ENCODE measurements at regions not wholly inside any gene's neighbourhood (a gene's known extent, or its start where the extent isn't known, plus 50 kb on each side); places are given as distances from the start of the nearest gene placed in this dataset.

- ChIA-PET POLR2A (no interaction called here), CTCF (no interaction called here)
- Mint-ChIP-seq H3K27me3 (ENCODE audit: insufficient read depth, unreplicated experiment) (peaks cover 76% of the 10 kb centered on the region), H3K9me3 (ENCODE audit: unreplicated experiment) (no peaks in the 10 kb centered on the region), H3K4me1 (ENCODE audit: insufficient read depth, unreplicated experiment) (no peaks in the 10 kb centered on the region), H3K36me3 (ENCODE audit: insufficient read depth, unreplicated experiment) (no peaks in the 10 kb centered on the region), H3K4me3 (ENCODE audit: unreplicated experiment) (no peak overlapping the region), H3K27ac (ENCODE audit: low read depth, unreplicated experiment) (no peak overlapping the region)
- TF ChIP-seq, protein P1, sequence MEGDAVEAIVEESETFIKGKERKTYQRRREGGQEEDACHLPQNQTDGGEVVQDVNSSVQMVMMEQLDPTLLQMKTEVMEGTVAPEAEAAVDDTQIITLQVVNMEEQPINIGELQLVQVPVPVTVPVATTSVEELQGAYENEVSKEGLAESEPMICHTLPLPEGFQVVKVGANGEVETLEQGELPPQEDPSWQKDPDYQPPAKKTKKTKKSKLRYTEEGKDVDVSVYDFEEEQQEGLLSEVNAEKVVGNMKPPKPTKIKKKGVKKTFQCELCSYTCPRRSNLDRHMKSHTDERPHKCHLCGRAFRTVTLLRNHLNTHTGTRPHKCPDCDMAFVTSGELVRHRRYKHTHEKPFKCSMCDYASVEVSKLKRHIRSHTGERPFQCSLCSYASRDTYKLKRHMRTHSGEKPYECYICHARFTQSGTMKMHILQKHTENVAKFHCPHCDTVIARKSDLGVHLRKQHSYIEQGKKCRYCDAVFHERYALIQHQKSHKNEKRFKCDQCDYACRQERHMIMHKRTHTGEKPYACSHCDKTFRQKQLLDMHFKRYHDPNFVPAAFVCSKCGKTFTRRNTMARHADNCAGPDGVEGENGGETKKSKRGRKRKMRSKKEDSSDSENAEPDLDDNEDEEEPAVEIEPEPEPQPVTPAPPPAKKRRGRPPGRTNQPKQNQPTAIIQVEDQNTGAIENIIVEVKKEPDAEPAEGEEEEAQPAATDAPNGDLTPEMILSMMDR (IDR thresholded peaks at IDR 0.05; ENCODE audit: unreplicated experiment) = no peak
- no TSS peak for BruUV-seq (replicated peaks)
- DNase-seq (ENCODE audit: unreplicated experiment) = no peak
- intact Hi-C loops (cut with micrococcal nuclease) = no loop called here
These were observed 189.6 kb upstream of the SFSWAP start for GRCh38 chr12:131521326-131521725.

GRCh38 chr12:131525795-131526508, 184.9 kb upstream of the SFSWAP start:
- intact Hi-C loops (cut with micrococcal nuclease) = no loop called here
- Mint-ChIP-seq H3K9me3 (ENCODE audit: unreplicated experiment) (no peaks in the 10 kb centered on the region), H3K4me3 (ENCODE audit: unreplicated experiment) (no peak overlapping the region), H3K27me3 (ENCODE audit: insufficient read depth, unreplicated experiment) (peaks cover 58% of the 10 kb centered on the region), H3K36me3 (ENCODE audit: insufficient read depth, unreplicated experiment) (peaks cover 6% of the 10 kb centered on the region), H3K4me1 (ENCODE audit: insufficient read depth, unreplicated experiment) (no peaks in the 10 kb centered on the region), H3K27ac (ENCODE audit: low read depth, unreplicated experiment) (no peak overlapping the region)
- no peak for DNase-seq (ENCODE audit: unreplicated experiment)
- ChIA-PET POLR2A (no interaction called here), CTCF (no interaction called here)
- no TSS peak for BruUV-seq (replicated peaks)
- TF ChIP-seq, protein P1 (IDR thresholded peaks at IDR 0.05; ENCODE audit: unreplicated experiment) = no peak

DNA sequence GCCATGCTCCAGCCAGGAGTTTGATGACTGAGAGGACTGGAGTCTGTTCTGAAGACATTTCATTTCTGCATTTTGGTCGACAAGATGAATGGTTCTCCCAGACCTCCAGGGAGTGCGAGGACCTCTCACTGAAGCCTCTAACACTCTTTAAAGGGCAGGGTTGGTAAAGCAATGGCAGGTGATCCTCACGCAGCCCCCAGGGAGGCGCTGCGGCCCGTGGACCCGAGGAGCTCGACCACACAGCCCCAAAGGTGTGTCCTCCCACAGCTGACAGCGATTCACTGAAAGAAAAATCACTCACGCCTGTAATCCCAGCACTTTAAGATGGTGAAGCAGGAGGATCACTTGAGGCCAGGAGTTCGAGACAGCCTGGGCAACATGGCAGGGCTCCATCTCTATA, 183.8 kb upstream of the SFSWAP start:
- Mint-ChIP-seq H3K36me3 (ENCODE audit: insufficient read depth, unreplicated experiment) (peaks cover 6% of the 10 kb centered on the region), H3K27me3 (ENCODE audit: insufficient read depth, unreplicated experiment) (peaks cover 58% of the 10 kb centered on the region), H3K4me3 (ENCODE audit: unreplicated experiment) (no peak overlapping the region), H3K4me1 (ENCODE audit: insufficient read depth, unreplicated experiment) (no peaks in the 10 kb centered on the region), H3K9me3 (ENCODE audit: unreplicated experiment) (no peaks in the 10 kb centered on the region), H3K27ac (ENCODE audit: low read depth, unreplicated experiment) (no peak overlapping the region)
- no TSS peak for BruUV-seq (replicated peaks)
- DNase-seq (ENCODE audit: unreplicated experiment) = no peak
- TF ChIP-seq, protein P1 (IDR thresholded peaks at IDR 0.05; ENCODE audit: unreplicated experiment) = no peak
- ChIA-PET CTCF (interaction anchor here (0.6 to 1.4 kb wide), 2 partner anchors 64 to 422 kb away, joined by 3 to 4 read pairs; no protein-coding TSS in a partner anchor), POLR2A (no interaction called here)
- intact Hi-C loops (cut with micrococcal nuclease) = no loop called here

DNA sequence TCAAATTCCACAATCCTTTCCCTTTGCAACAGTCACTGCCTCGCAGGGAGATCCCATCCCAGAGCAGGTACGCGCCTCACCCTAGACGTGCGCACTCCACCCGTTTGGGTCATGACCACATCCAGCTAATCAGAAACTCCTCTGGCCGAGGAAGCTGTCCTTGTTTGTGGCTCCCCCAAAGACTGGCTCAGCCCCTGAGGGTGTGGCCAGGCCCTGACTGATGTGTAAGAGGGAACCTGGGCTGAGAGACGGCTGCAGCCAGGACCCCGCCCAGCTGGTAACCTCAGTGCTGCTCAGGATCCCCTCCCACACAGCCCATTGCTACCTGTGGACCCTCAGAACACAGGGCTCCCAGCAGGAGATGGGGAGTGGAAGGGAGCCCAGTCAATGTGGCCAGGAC, 183.2 kb upstream of the SFSWAP start:
- no peak overlapping the region for H3K27ac Mint-ChIP-seq (ENCODE audit: low read depth, unreplicated experiment)
- no peak overlapping the region for H3K4me3 Mint-ChIP-seq (ENCODE audit: unreplicated experiment)
- intact Hi-C loops (cut with micrococcal nuclease) = no loop called here
- ChIA-PET CTCF (interaction anchor here (1.4 kb wide), 1 partner anchor 423 kb away, joined by 4 read pairs; no protein-coding TSS in a partner anchor), POLR2A (no interaction called here)
- no peaks in the 10 kb centered on the region for H3K9me3 Mint-ChIP-seq (ENCODE audit: unreplicated experiment)
- H3K36me3 Mint-ChIP-seq (ENCODE audit: insufficient read depth, unreplicated experiment) = peaks cover 6% of the 10 kb centered on the region
- H3K27me3 Mint-ChIP-seq (ENCODE audit: insufficient read depth, unreplicated experiment) = peaks cover 58% of the 10 kb centered on the region
- H3K4me1 Mint-ChIP-seq (ENCODE audit: insufficient read depth, unreplicated experiment) = no peaks in the 10 kb centered on the region
- TF ChIP-seq, protein P1 (IDR thresholded peaks at IDR 0.05; ENCODE audit: unreplicated experiment) = no peak
- DNase-seq (ENCODE audit: unreplicated experiment) = no peak
- no TSS peak for BruUV-seq (replicated peaks)

Data from MCF 10A (cell line).